Progenitor cell of endocrine pancreas (in vitro differentiated cells): ENCODE measurements at regions not wholly inside any gene's neighbourhood (a gene's known extent, or its start where the extent isn't known, plus 50 kb on each side); places are given as distances from the start of the nearest gene placed in this dataset.

Experiments used
- DNase-seq: peaks from one replicate; pipeline ENCODE4 v3.0.0; 2021; ENCODE audit warnings: low spot score; ENCODE audit not compliant: unreplicated experiment
- H3K27ac Mint-ChIP-seq: 2 replicates; pipeline ENCODE4 v1.8.0; 2021; ENCODE audit warnings: mild to moderate bottlenecking, moderate library complexity, mixed read lengths
- H3K27me3 Mint-ChIP-seq: 2 replicates; pipeline ENCODE4 v1.8.0; 2021; ENCODE audit warnings: mixed read lengths
- H3K36me3 Mint-ChIP-seq: 2 replicates; pipeline ENCODE4 v1.8.0; 2022; ENCODE audit warnings: mixed read lengths; ENCODE audit not compliant: insufficient read depth
- H3K4me1 Mint-ChIP-seq: 2 replicates; pipeline ENCODE4 v1.8.0; 2021; ENCODE audit warnings: low read depth, mixed read lengths
- H3K4me3 Mint-ChIP-seq: 2 replicates; pipeline ENCODE4 v1.8.0; 2021; ENCODE audit warnings: low read depth, mild to moderate bottlenecking, moderate library complexity, mixed read lengths
- H3K9me3 Mint-ChIP-seq: 2 replicates; pipeline ENCODE4 v1.8.0; 2021; ENCODE audit warnings: low read depth, mixed read lengths
- TF ChIP-seq, protein P1 (sequence below): fragments of 200-600 bp; sonication (generic); IDR thresholded peaks from one replicate; pipeline ENCODE4 v1.5.0; 2021; ENCODE audit warnings: antibody characterized with exemption, mild to moderate bottlenecking; ENCODE audit not compliant: unreplicated experiment

DNA sequence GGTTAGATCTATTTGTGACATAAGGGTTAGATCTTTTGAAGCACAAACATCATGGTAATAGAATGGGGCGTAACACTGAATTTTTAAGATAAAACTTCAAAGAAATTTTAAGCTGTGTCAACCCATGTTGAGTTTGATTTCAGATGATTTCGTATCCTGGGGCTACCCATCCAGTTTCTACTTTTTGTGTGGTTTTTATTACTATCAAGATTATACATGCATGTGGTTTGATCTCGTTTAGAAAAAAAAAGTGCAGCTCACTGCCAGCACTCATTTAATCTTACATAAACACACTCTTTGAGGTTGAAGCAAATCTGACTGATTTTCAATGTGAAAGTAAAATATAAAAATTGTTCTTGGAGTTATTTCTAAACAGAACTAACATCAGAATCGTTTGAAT is 140.8 kb upstream of the GRB10 start:
- Mint-ChIP-seq H3K9me3 (peaks cover 4% of the 10 kb centered on the region), H3K27ac (no peak overlapping the region), H3K4me1 (peaks cover 3% of the 10 kb centered on the region), H3K27me3 (peaks cover 9% of the 10 kb centered on the region), H3K36me3 (no peaks in the 10 kb centered on the region), H3K4me3 (no peak overlapping the region)
- TF ChIP-seq, protein P1, sequence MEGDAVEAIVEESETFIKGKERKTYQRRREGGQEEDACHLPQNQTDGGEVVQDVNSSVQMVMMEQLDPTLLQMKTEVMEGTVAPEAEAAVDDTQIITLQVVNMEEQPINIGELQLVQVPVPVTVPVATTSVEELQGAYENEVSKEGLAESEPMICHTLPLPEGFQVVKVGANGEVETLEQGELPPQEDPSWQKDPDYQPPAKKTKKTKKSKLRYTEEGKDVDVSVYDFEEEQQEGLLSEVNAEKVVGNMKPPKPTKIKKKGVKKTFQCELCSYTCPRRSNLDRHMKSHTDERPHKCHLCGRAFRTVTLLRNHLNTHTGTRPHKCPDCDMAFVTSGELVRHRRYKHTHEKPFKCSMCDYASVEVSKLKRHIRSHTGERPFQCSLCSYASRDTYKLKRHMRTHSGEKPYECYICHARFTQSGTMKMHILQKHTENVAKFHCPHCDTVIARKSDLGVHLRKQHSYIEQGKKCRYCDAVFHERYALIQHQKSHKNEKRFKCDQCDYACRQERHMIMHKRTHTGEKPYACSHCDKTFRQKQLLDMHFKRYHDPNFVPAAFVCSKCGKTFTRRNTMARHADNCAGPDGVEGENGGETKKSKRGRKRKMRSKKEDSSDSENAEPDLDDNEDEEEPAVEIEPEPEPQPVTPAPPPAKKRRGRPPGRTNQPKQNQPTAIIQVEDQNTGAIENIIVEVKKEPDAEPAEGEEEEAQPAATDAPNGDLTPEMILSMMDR, result no peak
- DNase-seq, result no peak

DNA sequence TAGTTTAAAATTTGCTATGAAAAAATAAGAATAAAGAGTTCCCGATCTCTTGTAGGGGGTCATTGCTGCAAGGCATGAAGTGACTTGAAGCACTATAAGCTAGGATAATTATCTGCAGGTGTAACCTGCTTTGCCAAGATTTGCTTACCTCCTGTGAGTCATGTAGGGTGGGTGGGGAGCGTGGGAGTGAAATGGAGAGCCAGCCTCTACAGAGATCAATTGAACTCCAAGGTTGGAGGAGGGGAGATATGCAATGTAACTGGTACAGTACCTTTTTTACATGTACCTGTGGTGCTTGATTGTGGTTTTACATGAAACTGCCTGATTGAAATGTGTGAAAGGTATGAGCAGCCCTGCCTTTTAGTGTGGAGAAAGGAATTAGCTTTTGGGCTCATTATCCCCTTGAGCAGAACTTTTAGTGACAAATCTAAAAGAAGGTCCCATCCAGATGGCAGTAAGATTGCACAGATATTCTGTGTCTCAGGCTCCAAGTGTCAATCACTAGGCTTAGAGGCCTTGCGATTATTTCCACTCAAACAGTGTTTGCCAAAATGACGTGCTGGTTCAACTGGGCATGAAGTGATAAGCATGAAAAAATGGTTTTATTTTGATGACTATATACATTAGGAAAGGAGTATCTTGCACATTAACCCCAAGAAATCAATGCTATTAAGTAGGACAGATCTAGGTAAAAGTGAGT is 138.6 kb upstream of the GRB10 start:
- peaks cover 9% of the 10 kb centered on the region for H3K27me3 Mint-ChIP-seq

DNA sequence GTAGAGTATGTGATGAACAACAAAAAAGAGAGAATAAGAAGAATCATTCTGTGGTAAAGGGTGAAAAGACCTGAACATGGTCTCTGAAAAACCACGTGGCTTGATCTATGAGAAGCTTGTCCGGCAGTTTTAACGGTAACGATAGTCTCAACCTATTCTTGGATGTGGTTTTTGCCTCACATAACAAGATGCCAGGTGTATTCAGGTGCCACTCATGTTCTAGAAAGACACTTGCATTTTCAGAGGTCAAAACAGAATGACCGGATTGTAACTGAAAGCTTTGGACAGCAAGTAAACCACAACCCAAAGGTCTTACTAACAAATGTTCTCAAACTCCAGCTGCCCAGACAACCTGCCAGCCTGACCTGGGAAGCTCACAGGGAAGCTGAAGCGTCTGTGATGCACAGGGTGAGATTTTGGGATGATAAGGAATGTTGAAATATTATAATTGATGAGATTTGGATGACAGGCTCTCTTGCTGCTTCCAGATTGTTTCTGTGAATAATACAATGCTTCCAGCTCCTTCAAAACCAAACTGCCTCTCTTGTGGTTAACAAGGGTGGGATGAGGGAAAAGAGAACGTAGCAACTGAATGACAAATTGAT is 137.4 kb upstream of the GRB10 start:
- H3K27ac Mint-ChIP-seq, result no peak overlapping the region
- peaks cover 9% of the 10 kb centered on the region for H3K27me3 Mint-ChIP-seq
- no peaks in the 10 kb centered on the region for H3K36me3 Mint-ChIP-seq
- DNase-seq, result no peak
- no peaks in the 10 kb centered on the region for H3K9me3 Mint-ChIP-seq
- TF ChIP-seq, protein P1, result no peak
- peaks cover 3% of the 10 kb centered on the region for H3K4me1 Mint-ChIP-seq
- H3K4me3 Mint-ChIP-seq, result no peak overlapping the region

More for the DNA sequence above, 138.6 kb upstream of the GRB10 start:
- no peaks in the 10 kb centered on the region for H3K9me3 Mint-ChIP-seq
- no peaks in the 10 kb centered on the region for H3K36me3 Mint-ChIP-seq
- peaks cover 3% of the 10 kb centered on the region for H3K4me1 Mint-ChIP-seq
- no peak for DNase-seq
- TF ChIP-seq, protein P1, result no peak
- H3K4me3 Mint-ChIP-seq, result no peak overlapping the region
- no peak overlapping the region for H3K27ac Mint-ChIP-seq

DNA sequence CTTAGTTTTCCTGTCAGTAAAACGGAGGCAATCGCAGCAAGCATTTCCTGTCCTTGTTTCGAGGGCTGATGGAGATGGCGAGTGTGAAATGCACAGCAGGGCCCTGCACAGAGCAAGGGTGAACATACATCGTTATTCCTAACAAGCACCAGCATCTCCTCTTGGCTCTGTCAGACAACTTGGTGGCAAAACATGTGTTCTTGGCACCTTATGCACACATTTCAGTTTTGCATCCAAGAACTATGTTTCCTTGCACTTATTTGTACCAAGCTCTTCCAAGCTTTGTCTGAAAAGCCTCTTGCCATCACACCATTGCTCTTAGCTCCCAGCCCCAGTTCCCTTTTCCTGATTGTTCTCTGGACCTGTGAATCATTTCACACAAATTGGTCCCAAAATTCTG is 132.9 kb upstream of the GRB10 start:
- no peak overlapping the region for H3K27ac Mint-ChIP-seq
- H3K4me1 Mint-ChIP-seq, result peaks cover 4% of the 10 kb centered on the region
- H3K4me3 Mint-ChIP-seq, result no peak overlapping the region
- H3K27me3 Mint-ChIP-seq, result peaks cover 3% of the 10 kb centered on the region
- no peaks in the 10 kb centered on the region for H3K9me3 Mint-ChIP-seq
- no peak for DNase-seq
- no peaks in the 10 kb centered on the region for H3K36me3 Mint-ChIP-seq
- TF ChIP-seq, protein P1, result no peak

DNA sequence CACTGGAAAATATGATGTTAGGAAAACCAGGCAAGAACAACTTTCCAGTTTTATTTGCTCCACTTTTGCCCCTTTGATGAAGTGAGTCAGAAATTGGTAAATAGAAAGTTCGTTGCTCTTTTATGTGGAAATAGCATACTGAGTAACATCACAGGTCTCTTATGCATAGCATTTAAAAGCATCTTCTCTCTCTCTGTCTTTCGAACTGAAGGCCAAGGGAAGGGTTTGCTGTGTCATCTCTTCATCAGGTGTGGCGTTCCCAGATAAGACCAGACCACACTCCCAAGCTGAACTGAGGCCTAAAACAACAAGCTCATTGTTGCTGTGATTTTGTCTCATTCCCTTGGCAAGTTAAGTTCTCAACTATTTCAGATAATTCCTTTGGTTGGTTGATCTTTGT is 131.8 kb upstream of the GRB10 start:
- DNase-seq, result no peak
- Mint-ChIP-seq H3K27ac (no peak overlapping the region), H3K9me3 (no peaks in the 10 kb centered on the region), H3K27me3 (no peaks in the 10 kb centered on the region), H3K36me3 (no peaks in the 10 kb centered on the region), H3K4me3 (no peak overlapping the region), H3K4me1 (peaks cover 4% of the 10 kb centered on the region)
- TF ChIP-seq, protein P1, result no peak
